ENCODE measurements at regions not wholly inside any gene's neighbourhood (a gene's known extent, or its start where the extent isn't known, plus 50 kb on each side); places are given as distances from the start of the nearest gene placed in this dataset.

GRCh38 chr5:58276431-58276830 is 183.5 kb downstream of the PLK2 start:
- no peak for DNase-seq (ENCODE audit: low read depth, low spot score)
- ChIA-PET POLR2A (no interaction called here), CTCF (no interaction called here)
- ATAC-seq = no peak
- Histone ChIP-seq H3K36me3 (ENCODE audit: control insufficient read depth, insufficient read depth, low read length) (no peaks in the 10 kb centered on the region), H3K4me1 (ENCODE audit: control insufficient read depth, insufficient read depth, low read length) (no peaks in the 10 kb centered on the region), H3K27ac (ENCODE audit: low read length) (no peak overlapping the region), H3K27me3 (ENCODE audit: control insufficient read depth, insufficient read depth, low read length) (no peaks in the 10 kb centered on the region), H3K9me3 (ENCODE audit: control insufficient read depth, insufficient read depth, low read depth, low read length) (no peaks in the 10 kb centered on the region; the same call in 1 of the 2 replicates), H3K4me3 (ENCODE audit: low read depth in 2 of 2, low read length in 2 of 2) (no peak overlapping the region)
- in situ Hi-C loops (cut with HindIII; ENCODE audit: low pct_unique_long_range_greater_than_20kb, low sequenced_read_pairs) = no loop called here
- intact Hi-C loops (cut with micrococcal nuclease; ENCODE audit: unreplicated experiment) = no loop called here
- BruUV-seq (replicated peaks) = no TSS peak
- TF ChIP-seq POLR2AphosphoS5 (IDR thresholded peaks at IDR 0.05; ENCODE audit: low read depth, low read length) (no peak), CTCF (IDR thresholded peaks at IDR 0.05) (no peak), REST (IDR thresholded peaks at IDR 0.05; ENCODE audit: insufficient read depth in 1 of 2, low read depth in 2 of 2, low read length in 1 of 2) (no peak), TCF7L2 (IDR thresholded peaks at IDR 0.05; ENCODE audit: low read depth, low read length) (no peak), SIN3A (IDR thresholded peaks at IDR 0.05; ENCODE audit: borderline replicate concordance, insufficient read depth, low read depth, low read length) (no peak)

- no peaks in the 10 kb centered on the region for H3K27me3 ChIP-seq (ENCODE audit: control insufficient read depth, insufficient read depth, low read length)
- H3K9me3 ChIP-seq (ENCODE audit: control insufficient read depth, insufficient read depth, low read depth, low read length) = no peaks in the 10 kb centered on the region; the same call in 1 of the 2 replicates
- H3K4me3 ChIP-seq (ENCODE audit: low read depth in 2 of 2, low read length in 2 of 2) = no peak overlapping the region
- CTCF ChIA-PET = no interaction called here
- H3K27ac ChIP-seq (ENCODE audit: low read length) = no peak overlapping the region
- TF ChIP-seq CTCF (IDR thresholded peaks at IDR 0.05) (no peak), REST (IDR thresholded peaks at IDR 0.05; ENCODE audit: insufficient read depth in 1 of 2, low read depth in 2 of 2, low read length in 1 of 2) (no peak), POLR2AphosphoS5 (IDR thresholded peaks at IDR 0.05; ENCODE audit: low read depth, low read length) (no peak)
- DNase-seq (ENCODE audit: low read depth, low spot score) (no peak), ATAC-seq (no peak)
- in situ Hi-C loops (cut with HindIII; ENCODE audit: low pct_unique_long_range_greater_than_20kb, low sequenced_read_pairs) = no loop called here
- POLR2A ChIA-PET = no interaction called here
- BruUV-seq (replicated peaks) = no TSS peak
- intact Hi-C loops (cut with micrococcal nuclease; ENCODE audit: unreplicated experiment) = no loop called here
- no peaks in the 10 kb centered on the region for H3K4me1 ChIP-seq (ENCODE audit: control insufficient read depth, insufficient read depth, low read length)
- H3K36me3 ChIP-seq (ENCODE audit: control insufficient read depth, insufficient read depth, low read length) = no peaks in the 10 kb centered on the region
These were observed 184.4 kb downstream of the PLK2 start for GRCh38 chr5:58275516-58275915.

Data from Panc1 (cell line).